Spleen (tissue), 11 donors: ENCODE measurements at regions not wholly inside any gene's neighbourhood (a gene's known extent, or its start where the extent isn't known, plus 50 kb on each side); places are given as distances from the start of the nearest gene placed in this dataset.

Experiments
- DNase-seq: peaks from one replicate; pipeline ENCODE4 v3.0.0-alpha.2; 2020
- H3K27ac ChIP-seq, 8 donors: fragments of 200-600 bp; sonication (generic) in 7 of 8; 1 replicate in 4 of 8; 2 replicates in 4 of 8; pipeline versions ENCODE4 v1.5.0 to v1.8.0; 2016 to 2021; ENCODE audit warnings: inconsistent platforms in 4 of 8, mild to moderate bottlenecking in 4 of 8, moderate library complexity in 1 of 8
- H3K27me3 ChIP-seq, 7 donors: fragments of 200-600 bp; sonication (generic) in 6 of 7; replicated peaks in 1 of 7; 1 replicate in 4 of 7; 2 replicates in 3 of 7; pipeline versions ENCODE4 v1.5.0 to v1.8.0; 2016 to 2021; ENCODE audit warnings: inconsistent platforms in 3 of 7, mild to moderate bottlenecking in 1 of 7
- H3K36me3 ChIP-seq, 6 donors: fragments of 200-600 bp; sonication (generic) in 5 of 6; 1 replicate in 4 of 6; 2 replicates in 2 of 6; pipeline versions ENCODE4 v1.5.0 to v1.8.0; 2016 to 2021; ENCODE audit warnings: inconsistent platforms in 2 of 6
- H3K4me1 ChIP-seq, 6 donors: fragments of 200-600 bp; sonication (generic) in 5 of 6; 1 replicate in 3 of 6; 2 replicates in 3 of 6; pipeline versions ENCODE4 v1.5.0 to v1.8.0; 2016 to 2021; ENCODE audit warnings: inconsistent platforms in 3 of 6
- H3K4me3 ChIP-seq, 8 donors: fragments of 200-600 bp; sonication (generic) in 7 of 8; 1 replicate in 4 of 8; 2 replicates in 4 of 8; pipeline versions ENCODE4 v1.5.0 to v1.8.0; 2016 to 2021; ENCODE audit warnings: inconsistent platforms in 4 of 8, mild to moderate bottlenecking in 4 of 8, moderate library complexity in 2 of 8
- H3K9me3 ChIP-seq, 8 donors: fragments of 200-600 bp; sonication (generic) in 7 of 8; 1 replicate in 4 of 8; 2 replicates in 4 of 8; pipeline versions ENCODE4 v1.5.0 to v1.8.0; 2016 to 2021; ENCODE audit warnings: inconsistent platforms in 4 of 8
- CTCF ChIP-seq, 11 experiments: fragments of 200-600 bp in 7 of 11; fragments of 450-650 bp in 4 of 11; sonication (generic) in 4 of 11; IDR thresholded peaks in 8 of 11; conservative IDR thresholded peaks in 3 of 11; 1 replicate in 7 of 11; 2 replicates in 4 of 11; pipeline versions ENCODE4 v1.4.0 to v1.8.0; 2016 to 2021; ENCODE audit warnings: antibody characterized with exemption in 11 of 11, inconsistent platforms in 4 of 11, mild to moderate bottlenecking in 1 of 11
- POLR2A ChIP-seq, 3 donors: fragments of 450-650 bp; IDR thresholded peaks; one replicate each; pipeline ENCODE4 v1.5.1; 2017; ENCODE audit warnings: antibody characterized with exemption in 3 of 3, mild to moderate bottlenecking in 1 of 3
- POLR2AphosphoS5 ChIP-seq, 3 donors: sonication (generic); formaldehyde crosslinking; IDR thresholded peaks; one replicate each; pipeline ENCODE4 v1.5.1; 2017; ENCODE audit warnings: antibody characterized with exemption in 3 of 3
- WGBS, 5 donors: extraction: QIAGEN DNeasy Blood & Tissue Kit in 3 of 5; methylation state at CpG; one replicate each; pipeline versions ENCODE4 v1.1.5 to v1.1.7; 2013 to 2018; 5-methylcytosine and 5-hydroxymethylcytosine counted together
- intact Hi-C: fragments of 100-400 bp; cut with DNase I; formaldehyde crosslinking; loops from one replicate; pipeline ENCODE4 v1.15.0; 2023; ENCODE audit warnings: low total_unique reads
- donor health status: healthy with polysubstance abuse.
- donor health status: DM: no; HTN: no; CAD: no; lungs with moderate emphysema.
- donor health status: DM: no; HTN: no; CAD: no.
- donor health status: Bipolar disorder and iron deficiency.
- donor health status: healthy.
- donor health status: DM: no; HTN: no; CAD: no.
- donor health status: DM: yes; HTN: yes; CAD: no.

DNA sequence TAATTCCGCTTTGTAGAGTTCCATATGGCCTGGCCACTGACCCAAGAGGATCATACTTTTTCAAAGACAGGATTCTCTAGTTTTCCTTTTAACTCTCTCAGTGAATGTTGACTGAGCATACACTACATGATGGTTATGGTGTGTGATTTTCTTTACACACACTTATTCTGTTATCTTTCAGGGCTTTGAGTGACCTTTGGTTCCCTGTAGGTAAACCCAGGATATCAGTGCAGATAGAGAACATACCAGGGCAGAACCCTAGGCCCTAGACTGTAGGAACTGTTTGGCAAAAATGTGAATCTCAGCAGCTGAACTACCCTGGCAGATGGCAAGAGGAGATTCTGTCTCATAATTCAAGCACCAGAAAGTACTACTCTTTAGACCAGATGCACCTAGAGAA is 159.6 kb downstream of the KCNA5 start:
- DNase-seq, result no peak
- intact Hi-C loops, result loop anchor here (10.0 kb wide), 1 partner anchor 242 kb away; no protein-coding TSS in a partner anchor
- peaks cover 0 to 17% (median 5%) of the 10 kb centered on the region in 6 donors for H3K4me1 ChIP-seq
- no peak overlapping the region for H3K27ac ChIP-seq
- WGBS, 5 donors, result 0 to 5% (median 0%) methylated on average over 1 of the region's 1 CpG; no CpG with 5 or more reads in 1 of the 5 donors
- no peaks in the 10 kb centered on the region for H3K36me3 ChIP-seq
- H3K27me3 ChIP-seq, result peaks cover 0 to 25% (median 0%) of the 10 kb centered on the region in 7 donors
- peaks cover 0 to 4% (median 0%) of the 10 kb centered on the region in 8 donors for H3K9me3 ChIP-seq
- no peak for TF ChIP-seq CTCF (IDR thresholded peaks at IDR 0.05 in 8 of 11, conservative IDR thresholded peaks at IDR 0.05 in 3 of 11)
- TF ChIP-seq POLR2AphosphoS5 (IDR thresholded peaks at IDR 0.05), result no peak
- no peak for TF ChIP-seq POLR2A (IDR thresholded peaks at IDR 0.05)
- no peak overlapping the region for H3K4me3 ChIP-seq

DNA sequence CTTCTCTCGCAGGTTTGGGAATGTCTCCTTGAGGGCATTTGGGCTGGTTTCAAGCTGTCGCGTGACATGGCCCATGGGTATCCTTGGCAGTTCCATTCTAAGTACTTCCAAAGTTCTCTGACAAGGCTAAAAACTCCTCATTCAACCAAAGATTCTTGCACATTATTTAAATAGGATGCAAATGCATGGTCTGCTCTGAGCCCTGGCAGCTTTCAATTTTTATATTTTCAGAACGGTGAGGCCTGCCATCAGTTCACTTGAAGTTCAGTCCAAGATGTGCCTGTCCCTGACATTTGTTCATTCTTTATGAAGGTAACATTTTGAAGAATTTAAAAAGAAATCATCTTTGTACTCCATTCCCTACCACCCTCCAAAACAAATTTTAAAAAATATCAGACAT is 160.0 kb downstream of the KCNA5 start:
- Histone ChIP-seq H3K4me3 (no peak overlapping the region), H3K9me3 (peaks cover 0 to 4% (median 0%) of the 10 kb centered on the region in 8 donors), H3K27me3 (peaks cover 0 to 25% (median 0%) of the 10 kb centered on the region in 7 donors), H3K4me1 (peaks cover 0 to 17% (median 5%) of the 10 kb centered on the region in 6 donors), H3K27ac (no peak overlapping the region), H3K36me3 (no peaks in the 10 kb centered on the region)
- intact Hi-C loops, result loop anchor here (10.0 kb wide), 1 partner anchor 241 kb away; no protein-coding TSS in a partner anchor
- no peak for TF ChIP-seq POLR2A (IDR thresholded peaks at IDR 0.05)
- no peak for TF ChIP-seq POLR2AphosphoS5 (IDR thresholded peaks at IDR 0.05)
- no peak for TF ChIP-seq CTCF (IDR thresholded peaks at IDR 0.05 in 8 of 11, conservative IDR thresholded peaks at IDR 0.05 in 3 of 11)
- WGBS, 5 donors, result 88 to 98% (median 93%) methylated on average over 4 of the region's 4 CpGs
- no peak for DNase-seq

GRCh38 chr12:5204271-5204670 is 160.6 kb downstream of the KCNA5 start:
- H3K4me1 ChIP-seq, result peaks cover 0 to 17% (median 5%) of the 10 kb centered on the region in 6 donors
- peaks cover 0 to 25% (median 0%) of the 10 kb centered on the region in 7 donors for H3K27me3 ChIP-seq
- TF ChIP-seq CTCF (IDR thresholded peaks at IDR 0.05 in 8 of 11, conservative IDR thresholded peaks at IDR 0.05 in 3 of 11) (no peak), POLR2A (IDR thresholded peaks at IDR 0.05) (no peak), POLR2AphosphoS5 (IDR thresholded peaks at IDR 0.05) (no peak)
- no peak for DNase-seq
- intact Hi-C loops, result loop anchor here (10.0 kb wide), 1 partner anchor 241 kb away; no protein-coding TSS in a partner anchor
- 32 to 49% (median 41%) methylated on average over 4 of the region's 4 CpGs for WGBS, 5 donors
- peaks cover 0 to 4% (median 0%) of the 10 kb centered on the region in 8 donors for H3K9me3 ChIP-seq
- H3K4me3 ChIP-seq, result no peak overlapping the region
- no peak overlapping the region for H3K27ac ChIP-seq
- no peaks in the 10 kb centered on the region for H3K36me3 ChIP-seq

- 67 to 81% (median 77%) methylated on average over 4 of the region's 4 CpGs for WGBS, 5 donors
- H3K36me3 ChIP-seq, result no peaks in the 10 kb centered on the region
- peaks cover 0 to 4% (median 0%) of the 10 kb centered on the region in 8 donors for H3K9me3 ChIP-seq
Observed at GRCh38 chr12:5204831-5205230, 161.2 kb downstream of the KCNA5 start.

More at GRCh38 chr12:5204831-5205230, 161.2 kb downstream of the KCNA5 start:
- intact Hi-C loops, result loop anchor here (10.0 kb wide), 1 partner anchor 240 kb away; no protein-coding TSS in a partner anchor
- Histone ChIP-seq H3K4me1 (peaks cover 0 to 17% (median 5%) of the 10 kb centered on the region in 6 donors), H3K27me3 (peaks cover 0 to 21% (median 0%) of the 10 kb centered on the region in 7 donors), H3K4me3 (no peak overlapping the region), H3K27ac (no peak overlapping the region)
- TF ChIP-seq POLR2A (IDR thresholded peaks at IDR 0.05) (no peak), POLR2AphosphoS5 (IDR thresholded peaks at IDR 0.05) (no peak), CTCF (IDR thresholded peaks at IDR 0.05 in 8 of 11, conservative IDR thresholded peaks at IDR 0.05 in 3 of 11) (no peak)
- DNase-seq, result no peak
